IMR-90 (cell line): ENCODE measurements at regions not wholly inside any gene's neighbourhood (a gene's known extent, or its start where the extent isn't known, plus 50 kb on each side); places are given as distances from the start of the nearest gene placed in this dataset.

Source experiments
- ATAC-seq: fragments of 200-7000 bp; cut with Tn5 transposase; 2 replicates; pipeline ENCODE4 v1.9.1; 2020; ENCODE audit warnings: low read depth, mild to moderate bottlenecking, moderate library complexity
- BruUV-seq: library from RNA; stranded (reverse); fragments of 400-500 nt; replicated peaks from 2 replicates; lab custom pipeline; 2021; lab: Mats Ljungman, UMichigan
- CTCF ChIA-PET: fragments of 300-600 bp; formaldehyde crosslinking; extraction: SDS; loops from one replicate; lab custom pipeline; 2021; ENCODE audit warnings: antibody characterized with exemption; lab: Yijun Ruan, JAX
- POLR2A ChIA-PET: fragments of 300-600 bp; sonication (Branson Sonifier 250); formaldehyde crosslinking; loops from one replicate; lab custom pipeline; 2022; ENCODE audit warnings: antibody characterized with exemption; ENCODE audit not compliant: unreplicated experiment; lab: Charles Lee
- DNase-seq: peaks from one replicate; pipeline ENCODE4 v3.0.0; 2013
- H2AFZ ChIP-seq: replicated peaks from 2 replicates; pipeline ENCODE3; 2013; ENCODE audit warnings: low read length, mild to moderate bottlenecking; ENCODE audit not compliant: poor library complexity
- H2AK5ac ChIP-seq: 2 replicates; pipeline ENCODE4 v1.6.1; 2013; ENCODE audit warnings: low read depth, low read length, inconsistent platforms
- H2AK9ac ChIP-seq: replicated peaks from 2 replicates; pipeline ENCODE3; 2013; ENCODE audit warnings: mild to moderate bottlenecking, low read depth, low read length, moderate library complexity; ENCODE audit not compliant: poor library complexity
- H2BK120ac ChIP-seq: 2 replicates; pipeline ENCODE4 v1.6.1; 2013; ENCODE audit warnings: low read depth, low read length, inconsistent platforms
- H2BK15ac ChIP-seq: 3 replicates; pipeline ENCODE4 v1.6.1; 2013; ENCODE audit warnings: low read depth, low read length, inconsistent platforms
- H2BK20ac ChIP-seq: 2 replicates; pipeline ENCODE4 v1.6.1; 2013; ENCODE audit warnings: low read depth, mild to moderate bottlenecking, inconsistent platforms, low read length, moderate library complexity
- H2BK5ac ChIP-seq: 2 replicates; pipeline ENCODE4 v1.6.1; 2013; ENCODE audit warnings: mild to moderate bottlenecking, low read depth, low read length, inconsistent platforms; ENCODE audit not compliant: poor library complexity, severe bottlenecking
- H3K14ac ChIP-seq: replicated peaks from 2 replicates; pipeline ENCODE4 v1.6.1; 2013; ENCODE audit warnings: low read depth, low read length, inconsistent platforms
- H3K18ac ChIP-seq: 2 replicates; pipeline ENCODE4 v1.6.1; 2013; ENCODE audit warnings: low read depth, low read length, control low read depth
- H3K23ac ChIP-seq: 2 replicates; pipeline ENCODE4 v1.6.1; 2013; ENCODE audit warnings: low read depth, low read length, inconsistent platforms
- H3K27ac ChIP-seq: 2 replicates; pipeline ENCODE4 v1.5.1; 2013; ENCODE audit warnings: mild to moderate bottlenecking, control low read depth, low read length; ENCODE audit not compliant: insufficient read depth
- H3K27me3 ChIP-seq: 2 replicates; pipeline ENCODE4 v1.6.1; 2013; ENCODE audit warnings: low read length; ENCODE audit not compliant: control insufficient read depth, insufficient read depth
- H3K36me3 ChIP-seq: 2 replicates; pipeline ENCODE4 v1.6.1; 2013; ENCODE audit warnings: low read length, mixed read lengths; ENCODE audit not compliant: control insufficient read depth, insufficient read depth
- H3K4ac ChIP-seq: 2 replicates; pipeline ENCODE4 v1.6.1; 2013; ENCODE audit warnings: low read depth, low read length, inconsistent platforms
- H3K4me1 ChIP-seq: 2 replicates; pipeline ENCODE4 v1.6.1; 2013; ENCODE audit warnings: low read length, mixed read lengths; ENCODE audit not compliant: control insufficient read depth, insufficient read depth
- H3K4me2 ChIP-seq: 2 replicates; pipeline ENCODE4 v1.6.1; 2013; ENCODE audit warnings: low read depth, mild to moderate bottlenecking, control low read depth, low read length, moderate library complexity
- H3K4me3 ChIP-seq: 2 replicates; pipeline ENCODE4 v1.5.1; 2013; ENCODE audit warnings: low read depth, mild to moderate bottlenecking, control low read depth, low read length, moderate library complexity; ENCODE audit not compliant: insufficient read depth
- H3K56ac ChIP-seq: 2 replicates; pipeline ENCODE4 v1.6.1; 2013; ENCODE audit warnings: low read length, inconsistent platforms; ENCODE audit not compliant: insufficient read depth; ENCODE audit errors: extremely low read depth
- H3K79me1 ChIP-seq, 2 experiments: 2 replicates each; pipeline ENCODE4 v1.6.1; 2013; ENCODE audit warnings: low read length in 2 of 2, inconsistent platforms in 1 of 2, low read depth in 1 of 2
- H3K9ac ChIP-seq: 2 replicates; pipeline ENCODE4 v1.6.1; 2013; ENCODE audit warnings: low read depth, low read length, control low read depth
- H3K9me1 ChIP-seq: 2 replicates; pipeline ENCODE4 v1.6.1; 2013; ENCODE audit warnings: low read length, inconsistent platforms; ENCODE audit not compliant: insufficient read depth
- H3K9me3 ChIP-seq: 2 replicates; pipeline ENCODE4 v1.6.1; 2013; ENCODE audit warnings: low read length; ENCODE audit not compliant: control insufficient read depth, insufficient read depth
- H4K20me1 ChIP-seq: 2 replicates; pipeline ENCODE4 v1.6.1; 2013; ENCODE audit warnings: low read length, inconsistent platforms; ENCODE audit not compliant: insufficient read depth
- H4K5ac ChIP-seq: 2 replicates; pipeline ENCODE4 v1.6.1; 2013; ENCODE audit warnings: mild to moderate bottlenecking, low read depth, low read length, control low read depth
- H4K8ac ChIP-seq, 2 experiments: 2 replicates each; pipeline ENCODE4 v1.6.1; 2013; ENCODE audit warnings: low read depth in 2 of 2, low read length in 2 of 2, control low read depth in 1 of 2, inconsistent platforms in 1 of 2
- H4K91ac ChIP-seq: 2 replicates; pipeline ENCODE4 v1.6.1; 2013; ENCODE audit warnings: low read depth, low read length, inconsistent platforms; ENCODE audit not compliant: insufficient read depth
- BHLHE40 ChIP-seq: fragments of 150-350 bp; IDR thresholded peaks from 2 replicates; pipeline ENCODE4 v1.6.1; 2016; ENCODE audit warnings: mild to moderate bottlenecking, low read depth, low read length
- CEBPB ChIP-seq: IDR thresholded peaks from 2 replicates; pipeline ENCODE4 v1.6.1; 2012; ENCODE audit warnings: low read depth, low read length, improper control_type of control experiment
- CHD1 ChIP-seq: IDR thresholded peaks from 2 replicates; pipeline ENCODE4 v1.6.1; 2012; ENCODE audit warnings: low read depth, low read length, improper control_type of control experiment
- FOS ChIP-seq: fragments of 150-350 bp; IDR thresholded peaks from 2 replicates; pipeline ENCODE4 v1.6.1; 2016; ENCODE audit warnings: low read depth, low read length
- MAFK ChIP-seq: IDR thresholded peaks from 2 replicates; pipeline ENCODE4 v1.6.1; 2012; ENCODE audit warnings: low read depth, low read length, improper control_type of control experiment
- MAZ ChIP-seq: IDR thresholded peaks from 2 replicates; pipeline ENCODE4 v1.6.1; 2012; ENCODE audit warnings: low read depth, mild to moderate bottlenecking, low read length, improper control_type of control experiment, moderate library complexity, borderline replicate concordance
- MXI1 ChIP-seq: IDR thresholded peaks from 2 replicates; pipeline ENCODE4 v1.6.1; 2012; ENCODE audit warnings: low read depth, mild to moderate bottlenecking, low read length, moderate library complexity, borderline replicate concordance
- NFE2L2 ChIP-seq: fragments of 150-350 bp; IDR thresholded peaks from 2 replicates; pipeline ENCODE4 v1.6.1; 2016; ENCODE audit warnings: low read depth, mild to moderate bottlenecking, low read length
- POLR2A ChIP-seq: IDR thresholded peaks from 2 replicates; pipeline ENCODE4 v1.6.1; 2012; ENCODE audit warnings: mild to moderate bottlenecking, low read depth, low read length
- RAD21 ChIP-seq: IDR thresholded peaks from 2 replicates; pipeline ENCODE4 v1.6.1; 2012; ENCODE audit warnings: low read length, improper control_type of control experiment
- RCOR1 ChIP-seq: IDR thresholded peaks from 2 replicates; pipeline ENCODE4 v1.6.1; 2012; ENCODE audit warnings: mild to moderate bottlenecking, low read length, improper control_type of control experiment; ENCODE audit not compliant: insufficient replicate concordance
- RFX5 ChIP-seq: IDR thresholded peaks from 2 replicates; pipeline ENCODE4 v1.8.0; 2012; ENCODE audit warnings: low read depth, mild to moderate bottlenecking, low read length, moderate library complexity
- SMC3 ChIP-seq: fragments of 150-350 bp; IDR thresholded peaks from 2 replicates; pipeline ENCODE4 v1.6.1; 2016; ENCODE audit warnings: low read depth, mild to moderate bottlenecking, antibody characterized with exemption, low read length, moderate library complexity
- WGBS, 2 experiments: methylation state at CpG; one replicate each; pipeline versions ENCODE4 v1.1.5 to v1.1.7; 2013; ENCODE audit warnings: missing lambda C conversion rate in 2 of 2; ENCODE audit not compliant: insufficient read length in 1 of 2; ENCODE audit errors: extremely low coverage in 2 of 2; 5-methylcytosine and 5-hydroxymethylcytosine counted together
- dilution Hi-C: fragments of 300-500 bp; cut with HindIII; formaldehyde crosslinking; loops from one replicate; pipeline ENCODE4 v1.14.3; 2018; ENCODE audit warnings: low sequenced_read_pairs; ENCODE audit not compliant: unreplicated experiment
- in situ Hi-C: fragments of 300-500 bp; cut with MboI; formaldehyde crosslinking; loops from 3 replicates; pipeline ENCODE4 v1.14.3; 2019; ENCODE audit warnings: low sequenced_read_pairs, inconsistent platforms, mixed read lengths
- intact Hi-C: fragments of 100-400 bp; cut with micrococcal nuclease; formaldehyde crosslinking; loops from 2 replicates; pipeline ENCODE4 v1.10.0; 2022
- TF ChIP-seq, protein P1 (sequence below): fragments of 150-350 bp; IDR thresholded peaks from 2 replicates; pipeline ENCODE4 v1.6.1; 2017; ENCODE audit warnings: mild to moderate bottlenecking, antibody characterized with exemption, low read length, low read depth
- TF ChIP-seq, protein P2 (sequence below): fragments of 150-350 bp; IDR thresholded peaks from 2 replicates; pipeline ENCODE4 v1.6.1; 2016; ENCODE audit warnings: low read depth, mild to moderate bottlenecking, low read length, moderate library complexity, borderline replicate concordance
- TF ChIP-seq, protein P3 (sequence below): conservative IDR thresholded peaks from 2 replicates; pipeline ENCODE4 v1.5.1; 2012; ENCODE audit warnings: mild to moderate bottlenecking, low read depth, low read length, improper control_type of control experiment

DNA sequence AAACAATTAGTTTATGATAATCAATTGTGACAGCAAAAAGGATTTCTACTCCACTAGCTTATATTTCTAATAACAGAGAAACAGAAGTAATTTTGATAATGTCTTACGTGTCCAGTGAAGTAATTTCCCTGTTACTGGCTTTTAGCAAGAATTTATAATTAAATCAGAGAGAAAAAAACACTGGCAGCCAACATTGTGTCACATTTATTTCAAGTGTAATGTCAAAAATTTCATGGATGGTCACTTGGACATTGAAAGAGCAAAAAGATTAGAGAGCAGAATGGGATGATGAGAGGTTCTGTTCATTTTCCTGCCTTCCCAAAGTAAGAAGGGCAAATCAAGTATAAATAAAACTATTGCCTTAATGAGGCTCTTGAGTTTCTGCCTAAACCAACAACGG lies 239.3 kb upstream of the SEMA6A start:
- Histone ChIP-seq H3K56ac (no peak overlapping the region), H2BK20ac (no peak overlapping the region), H3K4ac (no peak overlapping the region), H2BK120ac (no peak overlapping the region), H4K91ac (no peak overlapping the region), H3K4me1 (no peaks in the 10 kb centered on the region), H3K23ac (no peak overlapping the region), H2BK5ac (no peak overlapping the region), H3K9me1 (no peaks in the 10 kb centered on the region), H2AK9ac (no peak overlapping the region), H2BK15ac (no peak overlapping the region), H3K79me1 (no peaks in the 10 kb centered on the region), H3K9me3 (peaks cover 6% of the 10 kb centered on the region; the same call in 1 of the 2 replicates), H3K18ac (no peak overlapping the region), H4K5ac (no peak overlapping the region), H3K4me3 (no peak overlapping the region), H2AK5ac (no peak overlapping the region), H3K36me3 (no peaks in the 10 kb centered on the region), H4K20me1 (no peaks in the 10 kb centered on the region), H3K27me3 (no peaks in the 10 kb centered on the region), H3K14ac (no peak overlapping the region), H3K27ac (no peak overlapping the region), H2AFZ (no peak overlapping the region), H3K4me2 (no peak overlapping the region), H3K9ac (no peak overlapping the region), H4K8ac (no peak overlapping the region)
- DNase-seq (no peak), ATAC-seq (no peak)
- CTCF ChIA-PET, result no interaction called here
- no peak for TF ChIP-seq MAZ
- no peak for TF ChIP-seq RAD21
- no peak for TF ChIP-seq RCOR1
- TF ChIP-seq, protein P1, sequence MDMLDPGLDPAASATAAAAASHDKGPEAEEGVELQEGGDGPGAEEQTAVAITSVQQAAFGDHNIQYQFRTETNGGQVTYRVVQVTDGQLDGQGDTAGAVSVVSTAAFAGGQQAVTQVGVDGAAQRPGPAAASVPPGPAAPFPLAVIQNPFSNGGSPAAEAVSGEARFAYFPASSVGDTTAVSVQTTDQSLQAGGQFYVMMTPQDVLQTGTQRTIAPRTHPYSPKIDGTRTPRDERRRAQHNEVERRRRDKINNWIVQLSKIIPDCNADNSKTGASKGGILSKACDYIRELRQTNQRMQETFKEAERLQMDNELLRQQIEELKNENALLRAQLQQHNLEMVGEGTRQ, result no peak
- no peak for TF ChIP-seq CHD1
- no peak for TF ChIP-seq FOS
- TF ChIP-seq POLR2A, result no peak
- no peak for TF ChIP-seq RFX5
- TF ChIP-seq MAFK, result no peak
- no peak for TF ChIP-seq SMC3
- no peak for TF ChIP-seq NFE2L2
- TF ChIP-seq BHLHE40, result no peak
- TF ChIP-seq, protein P2, sequence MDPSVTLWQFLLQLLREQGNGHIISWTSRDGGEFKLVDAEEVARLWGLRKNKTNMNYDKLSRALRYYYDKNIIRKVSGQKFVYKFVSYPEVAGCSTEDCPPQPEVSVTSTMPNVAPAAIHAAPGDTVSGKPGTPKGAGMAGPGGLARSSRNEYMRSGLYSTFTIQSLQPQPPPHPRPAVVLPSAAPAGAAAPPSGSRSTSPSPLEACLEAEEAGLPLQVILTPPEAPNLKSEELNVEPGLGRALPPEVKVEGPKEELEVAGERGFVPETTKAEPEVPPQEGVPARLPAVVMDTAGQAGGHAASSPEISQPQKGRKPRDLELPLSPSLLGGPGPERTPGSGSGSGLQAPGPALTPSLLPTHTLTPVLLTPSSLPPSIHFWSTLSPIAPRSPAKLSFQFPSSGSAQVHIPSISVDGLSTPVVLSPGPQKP, result no peak
- TF ChIP-seq MXI1, result no peak
- TF ChIP-seq CEBPB, result no peak
- TF ChIP-seq, protein P3, sequence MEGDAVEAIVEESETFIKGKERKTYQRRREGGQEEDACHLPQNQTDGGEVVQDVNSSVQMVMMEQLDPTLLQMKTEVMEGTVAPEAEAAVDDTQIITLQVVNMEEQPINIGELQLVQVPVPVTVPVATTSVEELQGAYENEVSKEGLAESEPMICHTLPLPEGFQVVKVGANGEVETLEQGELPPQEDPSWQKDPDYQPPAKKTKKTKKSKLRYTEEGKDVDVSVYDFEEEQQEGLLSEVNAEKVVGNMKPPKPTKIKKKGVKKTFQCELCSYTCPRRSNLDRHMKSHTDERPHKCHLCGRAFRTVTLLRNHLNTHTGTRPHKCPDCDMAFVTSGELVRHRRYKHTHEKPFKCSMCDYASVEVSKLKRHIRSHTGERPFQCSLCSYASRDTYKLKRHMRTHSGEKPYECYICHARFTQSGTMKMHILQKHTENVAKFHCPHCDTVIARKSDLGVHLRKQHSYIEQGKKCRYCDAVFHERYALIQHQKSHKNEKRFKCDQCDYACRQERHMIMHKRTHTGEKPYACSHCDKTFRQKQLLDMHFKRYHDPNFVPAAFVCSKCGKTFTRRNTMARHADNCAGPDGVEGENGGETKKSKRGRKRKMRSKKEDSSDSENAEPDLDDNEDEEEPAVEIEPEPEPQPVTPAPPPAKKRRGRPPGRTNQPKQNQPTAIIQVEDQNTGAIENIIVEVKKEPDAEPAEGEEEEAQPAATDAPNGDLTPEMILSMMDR, result no peak
- WGBS, 2 experiments, result no CpG with 5 or more reads among the region's 2 CpGs
- dilution Hi-C loops (no loop called here), in situ Hi-C loops (no loop called here), intact Hi-C loops (no loop called here)
- no TSS peak for BruUV-seq
- POLR2A ChIA-PET, result interaction anchor here (0.5 to 0.6 kb wide), 2 partner anchors 15 to 66 kb away, joined by 3 to 5 read pairs; no protein-coding TSS in a partner anchor
